Parathyroid adenoma (tissue), 2 donors: ENCODE measurements at regions not wholly inside any gene's neighbourhood (a gene's known extent, or its start where the extent isn't known, plus 50 kb on each side); places are given as distances from the start of the nearest gene placed in this dataset.
"Not testable (repeated sequence)": the region's sequence is repeated elsewhere in the genome, so short reads cannot be mapped to it uniquely, and the experiment has no call there.

ENCODE experiments used
- H2AFZ ChIP-seq: fragments of 300-600 bp; sonication (generic); one replicate; pipeline ENCODE4 v1.7.0; 2017; ENCODE audit warnings: antibody characterized with exemption, mild to moderate bottlenecking
- H3K27ac ChIP-seq: fragments of 300-600 bp; sonication (generic); one replicate; pipeline ENCODE4 v1.7.0; 2017
- H3K27me3 ChIP-seq: fragments of 300-600 bp; sonication (generic); one replicate; pipeline ENCODE4 v1.7.0; 2017; ENCODE audit warnings: low read length; ENCODE audit not compliant: control insufficient read depth, insufficient read depth
- H3K36me3 ChIP-seq: fragments of 300-600 bp; sonication (generic); one replicate; pipeline ENCODE4 v1.7.0; 2017; ENCODE audit warnings: low read length; ENCODE audit not compliant: control insufficient read depth, insufficient read depth
- H3K4me1 ChIP-seq: fragments of 300-600 bp; sonication (generic); one replicate; pipeline ENCODE4 v1.7.0; 2017; ENCODE audit warnings: control low read depth
- H3K4me2 ChIP-seq: fragments of 300-600 bp; sonication (generic); one replicate; pipeline ENCODE4 v1.7.0; 2017; ENCODE audit warnings: low read length
- H3K4me3 ChIP-seq: fragments of 300-600 bp; sonication (generic); one replicate; pipeline ENCODE4 v1.7.0; 2017; ENCODE audit warnings: low read depth, low read length
- H3K79me2 ChIP-seq: fragments of 300-600 bp; sonication (generic); one replicate; pipeline ENCODE4 v1.7.0; 2017; ENCODE audit warnings: control low read depth
- H3K9ac ChIP-seq: fragments of 300-600 bp; sonication (generic); one replicate; pipeline ENCODE4 v1.7.0; 2017; ENCODE audit warnings: mild to moderate bottlenecking
- H3K9me3 ChIP-seq: fragments of 300-600 bp; sonication (generic); one replicate; pipeline ENCODE4 v1.7.0; 2017; ENCODE audit warnings: low read length; ENCODE audit not compliant: control insufficient read depth
- TF ChIP-seq, protein P1 (sequence below): fragments of 300-600 bp; sonication (generic); IDR thresholded peaks from one replicate; pipeline ENCODE4 v1.7.0; 2017; ENCODE audit warnings: antibody characterized with exemption, mild to moderate bottlenecking
- donor health status: primary hyperparathyroidism.

DNA sequence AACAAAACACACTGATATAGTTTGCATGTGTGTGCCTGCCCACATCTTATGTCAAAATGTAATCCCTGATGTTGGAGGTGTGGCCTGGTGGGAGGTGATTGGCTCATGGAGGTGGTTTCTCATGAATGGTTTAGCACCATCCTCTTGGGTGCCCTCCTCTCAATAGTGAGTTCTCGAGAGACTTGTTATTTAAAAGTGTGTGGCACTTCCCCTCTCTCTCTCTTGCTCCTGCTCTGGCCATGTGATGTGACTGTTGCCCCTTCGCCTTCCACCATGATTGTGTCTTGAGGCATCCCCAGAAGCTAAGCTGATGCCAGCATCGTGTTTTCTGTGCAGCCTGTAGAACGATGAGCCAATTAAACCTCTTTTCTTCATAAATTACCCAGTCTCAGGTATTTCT lies 454.1 kb upstream of the DCN start:
- Histone ChIP-seq H3K4me1 (no peaks in the 10 kb centered on the region), H3K4me2 (no peak overlapping the region), H3K79me2 (no peaks in the 10 kb centered on the region), H3K9ac (no peak overlapping the region), H3K27ac (no peak overlapping the region), H3K36me3 (no peaks in the 10 kb centered on the region), H2AFZ (no peak overlapping the region), H3K4me3 (no peak overlapping the region), H3K27me3 (no peaks in the 10 kb centered on the region), H3K9me3 (no peaks in the 10 kb centered on the region)
- TF ChIP-seq, protein P1, sequence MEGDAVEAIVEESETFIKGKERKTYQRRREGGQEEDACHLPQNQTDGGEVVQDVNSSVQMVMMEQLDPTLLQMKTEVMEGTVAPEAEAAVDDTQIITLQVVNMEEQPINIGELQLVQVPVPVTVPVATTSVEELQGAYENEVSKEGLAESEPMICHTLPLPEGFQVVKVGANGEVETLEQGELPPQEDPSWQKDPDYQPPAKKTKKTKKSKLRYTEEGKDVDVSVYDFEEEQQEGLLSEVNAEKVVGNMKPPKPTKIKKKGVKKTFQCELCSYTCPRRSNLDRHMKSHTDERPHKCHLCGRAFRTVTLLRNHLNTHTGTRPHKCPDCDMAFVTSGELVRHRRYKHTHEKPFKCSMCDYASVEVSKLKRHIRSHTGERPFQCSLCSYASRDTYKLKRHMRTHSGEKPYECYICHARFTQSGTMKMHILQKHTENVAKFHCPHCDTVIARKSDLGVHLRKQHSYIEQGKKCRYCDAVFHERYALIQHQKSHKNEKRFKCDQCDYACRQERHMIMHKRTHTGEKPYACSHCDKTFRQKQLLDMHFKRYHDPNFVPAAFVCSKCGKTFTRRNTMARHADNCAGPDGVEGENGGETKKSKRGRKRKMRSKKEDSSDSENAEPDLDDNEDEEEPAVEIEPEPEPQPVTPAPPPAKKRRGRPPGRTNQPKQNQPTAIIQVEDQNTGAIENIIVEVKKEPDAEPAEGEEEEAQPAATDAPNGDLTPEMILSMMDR, result no peak

DNA sequence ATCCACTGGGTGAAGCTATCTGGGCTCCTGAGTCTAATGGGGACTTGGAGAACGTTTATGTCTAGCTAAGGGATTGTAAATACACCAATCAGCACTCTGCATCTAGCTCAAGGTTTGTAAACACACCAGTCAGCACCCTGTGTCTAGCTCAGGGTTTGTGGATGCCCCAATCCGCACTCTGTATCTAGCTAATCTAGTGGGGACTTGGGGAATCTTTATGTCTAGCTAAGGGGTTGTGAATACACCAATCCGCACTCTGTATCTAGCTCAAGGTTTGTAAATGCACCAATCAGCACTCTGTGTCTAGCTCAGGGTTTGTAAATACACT lies 451.7 kb upstream of the DCN start:
- H3K9me3 ChIP-seq, H3K79me2 ChIP-seq, H3K36me3 ChIP-seq, H3K4me2 ChIP-seq, H3K9ac ChIP-seq, H3K27ac ChIP-seq, H3K4me1 ChIP-seq, H2AFZ ChIP-seq, H3K27me3 ChIP-seq, H3K4me3 ChIP-seq: not testable (repeated sequence)

DNA sequence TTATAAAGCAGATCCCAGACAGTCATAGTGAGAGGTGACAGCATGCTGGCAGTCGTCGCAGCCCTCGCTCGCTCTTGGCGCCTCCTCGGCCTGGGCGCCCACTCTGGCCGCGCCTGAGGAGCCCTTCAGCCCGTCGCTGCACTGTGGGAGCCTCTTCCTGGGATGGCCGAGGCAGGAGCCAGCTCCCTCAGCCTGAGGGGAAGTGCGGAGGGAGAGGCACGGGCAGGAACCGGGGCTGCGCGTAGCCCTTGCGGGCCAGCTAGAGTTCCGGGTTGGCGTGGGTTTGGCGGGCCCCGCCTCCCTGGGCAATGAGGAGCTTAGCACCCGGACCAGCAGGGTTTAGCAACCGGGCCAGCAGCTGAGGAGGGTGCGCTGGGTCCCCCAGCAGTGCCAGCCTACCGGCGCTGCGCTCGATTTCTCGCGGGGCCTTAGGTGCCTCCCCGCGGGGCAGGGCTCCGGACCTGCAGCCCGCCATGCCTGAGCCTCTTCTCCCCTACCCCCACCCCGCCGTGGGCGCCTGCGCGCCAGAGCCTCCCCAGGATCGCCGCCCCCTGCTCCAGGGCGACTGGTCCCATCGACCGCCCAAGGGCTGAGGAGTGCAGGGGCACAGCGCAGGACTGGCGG lies 451.2 kb upstream of the DCN start:
- Histone ChIP-seq H3K27me3 (no peaks in the 10 kb centered on the region), H2AFZ (no peak overlapping the region), H3K9ac (no peak overlapping the region), H3K4me1 (no peaks in the 10 kb centered on the region), H3K27ac (no peak overlapping the region), H3K4me3 (no peak overlapping the region), H3K9me3 (no peaks in the 10 kb centered on the region), H3K4me2 (no peak overlapping the region), H3K79me2 (no peaks in the 10 kb centered on the region), H3K36me3 (no peaks in the 10 kb centered on the region)
- TF ChIP-seq, protein P1, result no peak

DNA sequence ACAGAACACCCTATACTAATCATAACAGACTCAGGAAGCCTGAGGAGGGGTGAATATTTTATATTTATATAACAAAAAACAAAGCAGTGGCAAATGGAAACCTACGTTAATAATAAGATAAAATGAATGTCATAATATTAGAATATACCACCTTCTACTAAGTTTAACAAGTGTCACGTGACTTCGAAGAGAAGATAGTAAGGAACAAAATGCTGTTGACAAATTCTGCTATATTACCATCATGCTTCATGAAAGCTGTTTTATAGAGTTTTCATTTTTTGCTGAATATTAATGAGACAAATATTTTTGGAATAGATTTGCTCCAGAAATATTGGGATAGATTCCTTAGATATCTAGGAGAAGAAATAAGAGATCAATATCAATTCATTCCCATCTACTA lies 450.6 kb upstream of the DCN start:
- Histone ChIP-seq H3K4me1 (no peaks in the 10 kb centered on the region), H3K79me2 (no peaks in the 10 kb centered on the region), H3K9me3 (no peaks in the 10 kb centered on the region), H3K36me3 (no peaks in the 10 kb centered on the region), H3K4me3 (no peak overlapping the region), H3K27ac (no peak overlapping the region), H3K9ac (no peak overlapping the region), H3K27me3 (no peaks in the 10 kb centered on the region), H3K4me2 (no peak overlapping the region), H2AFZ (no peak overlapping the region)
- TF ChIP-seq, protein P1, result no peak

DNA sequence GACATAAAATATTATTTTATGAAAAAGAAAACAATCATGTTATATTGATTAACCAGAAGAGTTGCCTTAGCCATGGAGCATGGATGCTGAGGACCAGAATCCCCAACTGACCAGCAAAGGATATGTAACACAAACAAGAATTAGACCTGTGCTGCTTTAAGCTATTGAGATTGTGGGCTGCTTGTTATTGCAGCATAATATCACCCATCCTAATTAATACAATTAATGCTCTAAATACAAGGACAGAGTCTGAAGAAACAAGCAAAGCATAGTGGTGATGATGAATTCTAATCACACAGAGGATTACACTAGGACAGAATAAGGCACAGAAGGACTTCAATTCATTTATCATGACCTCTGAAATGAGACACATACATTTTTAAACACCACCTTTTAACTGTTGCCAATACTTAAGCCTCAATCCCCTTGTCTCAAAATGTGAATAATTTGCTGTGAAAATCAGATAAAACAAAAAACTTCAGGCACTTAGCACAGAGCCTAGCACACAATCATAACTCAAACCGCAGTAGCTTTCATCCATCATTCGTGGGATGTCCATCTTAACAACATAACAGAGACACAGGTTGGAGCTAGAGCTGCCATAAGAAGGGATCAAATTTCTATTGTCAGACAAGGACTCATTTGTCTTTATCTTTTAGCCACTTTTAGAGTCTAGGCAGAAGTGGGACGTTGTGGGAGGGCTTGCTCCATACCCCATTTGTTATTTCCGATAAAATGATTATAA lies 449.6 kb upstream of the DCN start:
- H3K27me3 ChIP-seq, result no peaks in the 10 kb centered on the region
- TF ChIP-seq, protein P1, result no peak
- no peaks in the 10 kb centered on the region for H3K4me1 ChIP-seq
- no peak overlapping the region for H3K9ac ChIP-seq
- no peaks in the 10 kb centered on the region for H3K79me2 ChIP-seq
- H3K9me3 ChIP-seq, result no peaks in the 10 kb centered on the region
- no peak overlapping the region for H2AFZ ChIP-seq
- H3K4me2 ChIP-seq, result no peak overlapping the region
- H3K36me3 ChIP-seq, result no peaks in the 10 kb centered on the region
- no peak overlapping the region for H3K27ac ChIP-seq
- no peak overlapping the region for H3K4me3 ChIP-seq
